Hepatocyte (in vitro differentiated cells): ENCODE measurements at regions not wholly inside any gene's neighbourhood (a gene's known extent, or its start where the extent isn't known, plus 50 kb on each side); places are given as distances from the start of the nearest gene placed in this dataset.

Experiments
- DNase-seq: peaks from one replicate; pipeline ENCODE4 v3.0.0-alpha.2; 2016; ENCODE audit warnings: low spot score
- H2AFZ ChIP-seq: fragments of 200-600 bp; sonication (generic); 2 replicates; pipeline ENCODE4 v1.6.0; 2016; ENCODE audit warnings: antibody characterized with exemption, mild to moderate bottlenecking
- H3K27ac ChIP-seq: fragments of 200-600 bp; sonication (generic); 2 replicates; pipeline ENCODE4 v1.5.1; 2016; ENCODE audit warnings: mild to moderate bottlenecking
- H3K27me3 ChIP-seq: fragments of 200-600 bp; sonication (generic); 2 replicates; pipeline ENCODE4 v1.6.1; 2016
- H3K36me3 ChIP-seq: fragments of 200-600 bp; sonication (generic); replicated peaks from 2 replicates; pipeline ENCODE4 v1.5.1; 2016; ENCODE audit warnings: low read depth; ENCODE audit not compliant: insufficient read depth
- H3K4me1 ChIP-seq: fragments of 200-600 bp; sonication (generic); 2 replicates; pipeline ENCODE4 v1.5.1; 2016; ENCODE audit warnings: mild to moderate bottlenecking, moderate library complexity; ENCODE audit not compliant: insufficient read depth
- H3K4me2 ChIP-seq: fragments of 200-600 bp; sonication (generic); 2 replicates; pipeline ENCODE4 v1.6.0; 2016
- H3K4me3 ChIP-seq: fragments of 200-600 bp; sonication (generic); 2 replicates; pipeline ENCODE4 v1.5.1; 2016; ENCODE audit warnings: mild to moderate bottlenecking
- H3K79me2 ChIP-seq: fragments of 200-600 bp; sonication (generic); 2 replicates; pipeline ENCODE4 v1.6.0; 2017; ENCODE audit warnings: mild to moderate bottlenecking
- H3K9me2 ChIP-seq: fragments of 200-600 bp; sonication (generic); replicated peaks from 2 replicates; pipeline ENCODE4 v1.6.0; 2017; ENCODE audit warnings: mild to moderate bottlenecking; ENCODE audit not compliant: insufficient read depth
- H3K9me3 ChIP-seq: fragments of 200-600 bp; sonication (generic); 2 replicates; pipeline ENCODE4 v1.5.1; 2016; ENCODE audit warnings: low read depth, mild to moderate bottlenecking
- H4K20me1 ChIP-seq: fragments of 200-600 bp; sonication (generic); 2 replicates; pipeline ENCODE4 v1.6.0; 2016; ENCODE audit warnings: mild to moderate bottlenecking; ENCODE audit not compliant: insufficient read depth, poor library complexity, severe bottlenecking
- EZH2 ChIP-seq: fragments of 200-600 bp; sonication (generic); IDR thresholded peaks from 2 replicates; pipeline ENCODE4 v1.6.1; 2016; ENCODE audit warnings: antibody characterized with exemption, mild to moderate bottlenecking, borderline replicate concordance
- EZH2phosphoT487 ChIP-seq: fragments of 200-600 bp; sonication (generic); IDR thresholded peaks from one replicate; pipeline ENCODE4 v1.6.1; 2018; ENCODE audit warnings: antibody characterized with exemption, mild to moderate bottlenecking, low read depth, moderate library complexity; ENCODE audit not compliant: unreplicated experiment, severe bottlenecking
- WGBS: methylation state at CpG from one replicate; pipeline ENCODE4 v1.1.6; 2016; ENCODE audit warnings: low lambda C conversion rate; ENCODE audit errors: missing lambda C conversion rate; 5-methylcytosine and 5-hydroxymethylcytosine counted together
- TF ChIP-seq, protein P1 (sequence below): fragments of 200-600 bp; sonication (generic); IDR thresholded peaks from 2 replicates; pipeline ENCODE4 v1.5.1; 2016; ENCODE audit warnings: antibody characterized with exemption, mild to moderate bottlenecking; ENCODE audit not compliant: poor library complexity

DNA sequence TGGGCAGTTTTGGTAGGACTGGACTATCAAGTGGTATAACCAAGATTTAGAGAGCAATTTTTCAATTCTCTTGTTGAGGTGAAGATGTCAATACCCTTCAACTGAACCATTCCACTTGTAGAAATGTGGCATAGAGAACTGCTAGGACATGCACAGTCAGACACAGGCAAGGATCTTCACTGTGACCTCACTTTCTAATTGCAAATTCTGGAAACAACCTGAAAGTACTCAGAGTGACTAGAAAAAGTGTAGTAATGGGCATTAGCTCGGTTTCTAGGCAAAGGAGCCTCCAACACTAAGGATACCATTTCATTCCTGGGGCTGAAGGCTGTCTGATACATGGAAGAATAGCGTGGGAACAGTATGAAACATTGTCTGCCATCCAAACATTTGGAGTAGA is 433.0 kb upstream of the RUNX1 start:
- H3K4me3 ChIP-seq: no peak overlapping the region
- no peaks in the 10 kb centered on the region for H3K9me3 ChIP-seq
- no peaks in the 10 kb centered on the region for H3K4me1 ChIP-seq
- no peaks in the 10 kb centered on the region for H3K36me3 ChIP-seq
- 79% methylated on average over 2 of the region's 2 CpGs for WGBS
- TF ChIP-seq EZH2 (no peak), EZH2phosphoT487 (no peak)
- TF ChIP-seq, protein P1, sequence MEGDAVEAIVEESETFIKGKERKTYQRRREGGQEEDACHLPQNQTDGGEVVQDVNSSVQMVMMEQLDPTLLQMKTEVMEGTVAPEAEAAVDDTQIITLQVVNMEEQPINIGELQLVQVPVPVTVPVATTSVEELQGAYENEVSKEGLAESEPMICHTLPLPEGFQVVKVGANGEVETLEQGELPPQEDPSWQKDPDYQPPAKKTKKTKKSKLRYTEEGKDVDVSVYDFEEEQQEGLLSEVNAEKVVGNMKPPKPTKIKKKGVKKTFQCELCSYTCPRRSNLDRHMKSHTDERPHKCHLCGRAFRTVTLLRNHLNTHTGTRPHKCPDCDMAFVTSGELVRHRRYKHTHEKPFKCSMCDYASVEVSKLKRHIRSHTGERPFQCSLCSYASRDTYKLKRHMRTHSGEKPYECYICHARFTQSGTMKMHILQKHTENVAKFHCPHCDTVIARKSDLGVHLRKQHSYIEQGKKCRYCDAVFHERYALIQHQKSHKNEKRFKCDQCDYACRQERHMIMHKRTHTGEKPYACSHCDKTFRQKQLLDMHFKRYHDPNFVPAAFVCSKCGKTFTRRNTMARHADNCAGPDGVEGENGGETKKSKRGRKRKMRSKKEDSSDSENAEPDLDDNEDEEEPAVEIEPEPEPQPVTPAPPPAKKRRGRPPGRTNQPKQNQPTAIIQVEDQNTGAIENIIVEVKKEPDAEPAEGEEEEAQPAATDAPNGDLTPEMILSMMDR: no peak
- H3K27me3 ChIP-seq: no peaks in the 10 kb centered on the region
- no peaks in the 10 kb centered on the region for H3K9me2 ChIP-seq
- no peak overlapping the region for H3K4me2 ChIP-seq
- no peaks in the 10 kb centered on the region for H4K20me1 ChIP-seq
- no peak for DNase-seq
- no peak overlapping the region for H2AFZ ChIP-seq
- H3K27ac ChIP-seq: no peak overlapping the region
- no peaks in the 10 kb centered on the region for H3K79me2 ChIP-seq

DNA sequence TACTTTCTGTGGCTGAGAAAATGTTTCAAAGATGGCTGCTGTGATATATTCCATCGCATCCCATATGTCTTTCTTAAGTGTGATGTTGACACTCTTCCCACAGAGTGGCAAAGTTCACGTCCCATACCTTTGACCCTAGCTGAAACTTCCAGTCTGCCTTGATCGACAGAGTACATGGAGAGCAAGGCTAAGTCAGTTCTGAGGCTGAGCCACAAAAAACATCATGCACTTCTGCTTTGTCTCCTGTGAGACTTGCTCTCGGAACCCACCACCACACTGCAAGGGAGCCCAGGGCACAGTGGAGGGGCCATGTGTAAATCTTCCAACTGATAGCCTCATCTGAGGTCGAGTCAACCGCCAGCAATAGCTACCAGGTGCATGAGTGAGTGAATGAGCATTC is 431.9 kb upstream of the RUNX1 start:
- H3K4me3 ChIP-seq: no peak overlapping the region
- H3K27me3 ChIP-seq: no peaks in the 10 kb centered on the region
- TF ChIP-seq EZH2 (no peak), EZH2phosphoT487 (no peak)
- TF ChIP-seq, protein P1: no peak
- no peaks in the 10 kb centered on the region for H3K9me2 ChIP-seq
- H3K27ac ChIP-seq: no peak overlapping the region
- H3K4me1 ChIP-seq: no peaks in the 10 kb centered on the region
- no peak for DNase-seq
- H3K4me2 ChIP-seq: no peak overlapping the region
- H3K79me2 ChIP-seq: no peaks in the 10 kb centered on the region
- 91% methylated on average over 6 of the region's 6 CpGs for WGBS
- no peaks in the 10 kb centered on the region for H3K36me3 ChIP-seq
- no peak overlapping the region for H2AFZ ChIP-seq
- no peaks in the 10 kb centered on the region for H4K20me1 ChIP-seq
- H3K9me3 ChIP-seq: no peaks in the 10 kb centered on the region

DNA sequence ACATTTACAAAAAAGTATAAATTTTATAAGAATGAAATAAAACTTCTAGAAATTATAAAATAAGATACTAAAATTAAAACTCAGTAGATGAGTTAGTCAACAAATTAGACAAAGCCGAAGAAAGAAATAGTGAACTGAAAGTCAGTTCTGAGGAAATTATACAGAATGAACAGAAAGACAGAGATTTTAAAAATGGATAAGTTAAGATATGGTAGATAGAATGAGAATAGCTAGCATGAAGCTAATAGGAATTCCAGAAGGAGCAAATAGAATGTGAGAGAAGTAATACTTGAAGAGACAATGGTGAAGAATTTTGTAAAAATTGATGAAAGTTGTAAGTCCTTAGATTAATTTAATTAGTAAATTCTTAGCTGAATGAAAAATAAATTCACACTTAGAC is 430.4 kb upstream of the RUNX1 start:
- TF ChIP-seq EZH2phosphoT487 (no peak), EZH2 (no peak)
- TF ChIP-seq, protein P1: no peak
- H3K27ac ChIP-seq: no peak overlapping the region
- H3K4me3 ChIP-seq: no peak overlapping the region

DNA sequence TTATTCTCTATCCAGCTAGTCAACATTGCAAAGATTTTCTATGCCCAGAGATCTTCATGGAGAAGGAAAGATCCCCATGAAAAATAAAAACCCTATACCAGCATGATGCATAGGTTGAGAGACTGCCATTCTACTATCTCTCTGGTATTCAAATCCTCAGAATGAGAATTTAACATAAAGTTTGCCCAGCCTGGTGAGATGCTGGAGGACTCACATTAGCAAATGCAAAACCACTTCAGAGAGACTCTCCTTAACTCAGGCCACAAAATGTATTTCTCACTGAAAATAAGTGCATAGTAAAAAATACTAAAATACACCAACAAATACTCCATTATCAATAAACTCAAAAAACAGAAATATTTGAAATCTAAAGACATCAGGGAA is 430.0 kb upstream of the RUNX1 start:
- Histone ChIP-seq H3K27me3 (no peaks in the 10 kb centered on the region), H3K9me2 (no peaks in the 10 kb centered on the region), H2AFZ (no peak overlapping the region), H3K4me1 (no peaks in the 10 kb centered on the region), H3K4me3 (no peak overlapping the region), H3K36me3 (no peaks in the 10 kb centered on the region), H3K9me3 (no peaks in the 10 kb centered on the region), H3K4me2 (no peak overlapping the region), H3K79me2 (no peaks in the 10 kb centered on the region), H3K27ac (no peak overlapping the region), H4K20me1 (no peaks in the 10 kb centered on the region)
- TF ChIP-seq EZH2phosphoT487 (no peak), EZH2 (no peak)
- TF ChIP-seq, protein P1: no peak
- DNase-seq: no peak

More for the DNA sequence above, 430.4 kb upstream of the RUNX1 start:
- no peaks in the 10 kb centered on the region for H3K36me3 ChIP-seq
- H4K20me1 ChIP-seq: no peaks in the 10 kb centered on the region
- H3K9me2 ChIP-seq: no peaks in the 10 kb centered on the region
- H2AFZ ChIP-seq: no peak overlapping the region
- no peak for DNase-seq
- no peaks in the 10 kb centered on the region for H3K9me3 ChIP-seq
- no peaks in the 10 kb centered on the region for H3K79me2 ChIP-seq
- no peak overlapping the region for H3K4me2 ChIP-seq
- no peaks in the 10 kb centered on the region for H3K4me1 ChIP-seq
- WGBS: 100% methylated on average over 1 of the region's 1 CpG
- no peaks in the 10 kb centered on the region for H3K27me3 ChIP-seq
